LNCAP (cell line): ENCODE measurements at regions not wholly inside any gene's neighbourhood (a gene's known extent, or its start where the extent isn't known, plus 50 kb on each side); places are given as distances from the start of the nearest gene placed in this dataset.

Experiments
- TF ChIP-seq, protein P1 (sequence below): fragments of 450-650 bp; IDR thresholded peaks from 2 replicates; pipeline ENCODE4 v1.5.1; 2017; ENCODE audit warnings: mild to moderate bottlenecking

DNA sequence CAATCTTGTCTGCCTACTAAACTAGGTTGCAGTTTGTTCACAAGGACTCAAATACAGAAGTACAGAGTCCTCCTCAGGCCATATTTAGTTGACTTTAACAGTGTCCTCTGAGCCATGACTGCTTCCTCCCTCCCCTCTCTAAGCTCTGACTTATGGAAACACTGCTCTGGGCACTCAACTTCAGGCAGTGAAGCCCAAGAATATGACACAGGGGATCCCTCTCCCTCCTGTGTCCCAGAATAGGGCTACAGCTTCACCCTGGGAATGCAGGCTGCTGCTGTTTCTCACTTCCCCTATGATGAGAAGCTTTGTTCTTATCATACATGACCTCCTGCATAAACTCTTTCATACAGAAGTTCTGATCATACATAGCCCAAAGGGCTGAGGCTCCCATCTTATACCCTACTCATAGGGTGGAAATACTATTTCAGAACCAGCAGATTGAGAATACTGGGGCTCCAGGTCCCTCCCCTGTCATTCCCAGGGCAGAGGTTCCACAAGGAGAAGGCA is 97.3 kb upstream of the UST start:
- TF ChIP-seq, protein P1, sequence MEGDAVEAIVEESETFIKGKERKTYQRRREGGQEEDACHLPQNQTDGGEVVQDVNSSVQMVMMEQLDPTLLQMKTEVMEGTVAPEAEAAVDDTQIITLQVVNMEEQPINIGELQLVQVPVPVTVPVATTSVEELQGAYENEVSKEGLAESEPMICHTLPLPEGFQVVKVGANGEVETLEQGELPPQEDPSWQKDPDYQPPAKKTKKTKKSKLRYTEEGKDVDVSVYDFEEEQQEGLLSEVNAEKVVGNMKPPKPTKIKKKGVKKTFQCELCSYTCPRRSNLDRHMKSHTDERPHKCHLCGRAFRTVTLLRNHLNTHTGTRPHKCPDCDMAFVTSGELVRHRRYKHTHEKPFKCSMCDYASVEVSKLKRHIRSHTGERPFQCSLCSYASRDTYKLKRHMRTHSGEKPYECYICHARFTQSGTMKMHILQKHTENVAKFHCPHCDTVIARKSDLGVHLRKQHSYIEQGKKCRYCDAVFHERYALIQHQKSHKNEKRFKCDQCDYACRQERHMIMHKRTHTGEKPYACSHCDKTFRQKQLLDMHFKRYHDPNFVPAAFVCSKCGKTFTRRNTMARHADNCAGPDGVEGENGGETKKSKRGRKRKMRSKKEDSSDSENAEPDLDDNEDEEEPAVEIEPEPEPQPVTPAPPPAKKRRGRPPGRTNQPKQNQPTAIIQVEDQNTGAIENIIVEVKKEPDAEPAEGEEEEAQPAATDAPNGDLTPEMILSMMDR, result no peak

DNA sequence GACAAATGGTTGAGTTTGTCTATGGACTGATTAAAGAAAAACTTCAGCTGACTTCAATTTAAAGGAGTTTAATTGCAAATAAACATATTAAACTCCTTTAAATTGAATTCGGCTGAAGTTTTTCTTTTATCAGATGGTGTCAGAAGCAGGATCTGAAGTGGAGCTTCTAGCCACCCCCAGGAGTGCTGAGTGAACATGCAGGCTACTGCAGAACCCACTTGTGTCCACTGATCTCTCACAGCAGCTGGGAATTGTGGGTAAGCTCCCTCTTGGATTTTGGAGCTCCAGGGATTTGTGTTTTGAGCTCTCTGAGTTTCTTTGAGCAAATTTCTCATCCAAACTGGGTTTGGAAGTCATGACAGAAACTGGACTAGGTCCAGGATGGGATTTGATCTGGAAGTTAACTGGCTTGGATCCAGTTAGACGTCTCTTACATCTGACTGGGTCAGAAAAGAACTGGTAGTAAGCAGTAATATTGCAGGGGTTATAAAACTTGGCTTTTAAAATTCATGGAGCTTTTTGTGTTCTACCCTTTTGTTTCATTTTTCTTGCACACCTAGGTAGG is 95.8 kb upstream of the UST start:
- TF ChIP-seq, protein P1, result no peak

- TF ChIP-seq, protein P1, result no peak
Measured at GRCh38 chr6:148652205-148652604, 94.6 kb upstream of the UST start.

- TF ChIP-seq, protein P1, result no peak
Measured at GRCh38 chr6:148653138-148653776, 93.6 kb upstream of the UST start.

GRCh38 chr6:148657048-148657447 is 89.8 kb upstream of the UST start:
- TF ChIP-seq, protein P1, result no peak

GRCh38 chr6:148658681-148659430 is 88.0 kb upstream of the UST start:
- TF ChIP-seq, protein P1, result no peak

- TF ChIP-seq, protein P1, result no peak
Measured at GRCh38 chr6:148667395-148667794, 79.4 kb upstream of the UST start.
